Kidney capillary endothelial cell (primary cell): ENCODE measurements at regions not wholly inside any gene's neighbourhood (a gene's known extent, or its start where the extent isn't known, plus 50 kb on each side); places are given as distances from the start of the nearest gene placed in this dataset.

Source experiments
- DNase-seq: peaks from one replicate; pipeline ENCODE4 v3.0.0-alpha.2; 2018; ENCODE audit warnings: low spot score

- DNase-seq, result no peak
Measured at GRCh38 chr1:239322369-239322768, 64.0 kb upstream of the CHRM3 start.

DNA sequence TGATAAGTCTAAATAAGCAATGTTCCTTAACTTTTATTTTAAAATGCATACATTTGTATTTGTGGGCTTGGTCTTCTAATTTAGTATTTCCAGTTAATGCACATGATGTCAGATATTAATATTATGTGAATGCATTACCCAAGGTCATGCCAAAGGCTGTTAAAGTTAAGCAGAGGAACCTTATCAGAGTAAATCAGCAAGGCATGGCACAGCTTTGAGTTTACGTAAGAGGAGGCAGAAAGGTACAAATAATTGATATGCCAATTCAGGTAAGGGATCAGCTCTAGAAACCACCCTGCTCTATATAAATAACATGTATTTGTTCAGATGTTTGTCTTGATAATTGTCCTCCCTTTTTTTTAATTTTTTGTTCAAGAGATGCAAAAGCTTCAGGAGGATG is 64.5 kb upstream of the CHRM3 start:
- DNase-seq, result no peak

- no peak for DNase-seq
Measured at GRCh38 chr1:239317948-239318347, 68.4 kb upstream of the CHRM3 start.

DNA sequence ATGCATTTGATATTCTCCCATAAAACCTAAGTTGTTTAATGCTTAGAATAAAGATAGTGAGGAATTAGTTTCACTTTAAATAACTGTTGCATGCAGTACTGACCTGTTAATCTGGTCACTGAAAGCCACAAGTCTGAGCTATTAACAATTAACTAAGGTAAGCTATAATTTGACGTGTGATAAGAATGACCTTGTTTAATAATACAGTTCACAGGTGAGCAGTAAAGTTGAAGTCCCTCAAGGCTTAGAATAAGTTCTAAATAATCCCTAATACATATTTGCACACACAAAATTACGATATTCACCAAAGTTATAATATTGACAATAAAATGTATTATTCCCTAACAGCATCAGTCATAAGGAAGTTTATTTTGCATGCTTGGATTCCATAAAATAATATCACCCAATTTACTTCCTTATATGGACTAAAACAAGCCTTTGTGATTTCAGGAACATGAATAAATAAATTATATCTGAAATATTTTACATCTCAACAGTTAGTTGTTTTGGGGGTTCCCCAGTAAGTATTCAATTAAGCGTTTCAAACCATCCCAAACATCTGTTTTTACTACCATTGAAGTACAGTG is 70.6 kb upstream of the CHRM3 start:
- no peak for DNase-seq

DNA sequence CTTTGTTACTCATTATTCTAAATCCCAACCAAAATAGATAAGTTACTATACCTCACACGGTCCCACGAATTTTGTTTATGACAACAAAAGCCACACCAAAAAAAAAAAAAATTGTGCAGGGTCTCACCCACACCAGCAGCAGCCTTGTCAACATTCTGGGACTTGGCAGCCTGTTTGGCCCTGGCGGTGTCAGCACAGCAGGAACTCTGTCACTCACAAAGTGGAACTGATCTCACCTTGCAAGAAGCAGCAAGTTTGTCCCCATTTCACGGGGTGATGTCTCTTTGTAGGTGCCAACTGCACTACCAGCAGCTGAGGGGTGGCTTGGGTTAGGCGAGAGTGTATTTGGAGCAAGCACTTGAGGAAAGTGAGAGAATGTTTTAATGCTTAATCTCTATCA is 75.0 kb upstream of the CHRM3 start:
- no peak for DNase-seq

DNA sequence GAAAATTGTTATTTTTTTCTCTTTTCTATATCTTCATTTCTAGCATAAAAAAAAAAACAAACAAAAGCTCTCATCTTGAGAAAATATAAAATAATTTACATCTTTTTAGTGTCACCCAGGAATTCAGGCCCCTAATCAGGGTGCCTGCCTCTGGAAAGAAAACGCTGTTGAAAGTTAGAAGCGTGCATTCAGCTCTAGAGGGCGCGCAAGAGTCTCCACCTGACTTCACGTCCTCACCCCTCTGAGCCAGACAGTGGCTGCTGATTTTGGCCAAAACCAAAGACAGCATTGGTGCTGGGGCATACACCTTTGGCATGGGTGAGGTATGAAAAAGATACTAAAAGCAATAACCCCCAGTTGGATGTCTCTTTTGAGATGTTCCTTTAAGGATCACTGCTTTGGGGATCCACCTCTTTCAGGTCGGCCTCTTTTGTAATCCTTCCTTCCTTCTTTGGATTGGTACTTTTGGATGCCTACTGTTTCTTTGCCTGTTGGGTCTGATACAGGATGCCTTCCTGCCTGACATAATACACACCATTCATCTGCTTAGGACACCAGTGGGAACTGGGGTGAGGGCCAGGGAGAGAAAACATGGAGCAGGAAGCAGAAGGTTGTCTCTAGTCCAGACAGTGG is 77.6 kb upstream of the CHRM3 start:
- peak; percentile 2 for DNase-seq

DNA sequence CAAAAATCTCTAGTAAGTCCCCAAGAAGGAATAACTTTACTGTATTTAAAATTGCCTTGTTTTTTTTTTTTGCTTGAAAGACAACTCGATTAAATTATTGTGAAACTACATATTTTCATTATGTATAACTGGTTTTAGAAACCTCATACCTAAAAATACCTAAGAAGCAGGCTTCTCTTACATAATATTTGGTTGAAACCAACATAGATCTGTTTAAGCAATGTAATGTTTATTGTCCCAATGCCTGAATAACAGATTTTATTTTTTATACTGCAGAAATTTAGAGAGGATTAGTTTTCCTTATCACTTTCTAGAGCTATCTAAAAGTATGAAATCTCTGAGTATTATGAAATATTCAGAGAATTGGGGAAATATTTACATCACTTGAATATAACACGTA is 78.5 kb upstream of the CHRM3 start:
- DNase-seq, result no peak

- DNase-seq, result no peak
Measured at GRCh38 chr1:239306426-239306825, 79.9 kb upstream of the CHRM3 start.

DNA sequence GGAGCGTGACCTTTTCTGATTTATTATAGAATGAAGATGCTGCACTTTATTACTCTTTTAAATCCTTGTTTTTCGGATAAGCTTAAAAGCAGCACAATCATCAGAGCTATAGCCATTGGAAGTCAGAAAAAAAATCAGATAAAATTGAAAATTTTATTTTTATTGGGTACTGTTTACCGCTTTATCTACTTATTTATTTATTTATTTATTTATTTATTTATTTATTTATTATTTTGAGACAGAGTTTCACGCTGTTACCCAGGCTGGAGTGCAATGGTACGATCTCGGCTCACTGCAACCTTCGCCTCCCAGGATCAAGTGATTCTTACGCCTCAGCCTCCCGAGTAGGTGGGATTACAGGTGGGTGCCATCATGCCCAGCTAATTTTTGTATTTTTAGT is 83.1 kb upstream of the CHRM3 start:
- DNase-seq, result no peak

DNA sequence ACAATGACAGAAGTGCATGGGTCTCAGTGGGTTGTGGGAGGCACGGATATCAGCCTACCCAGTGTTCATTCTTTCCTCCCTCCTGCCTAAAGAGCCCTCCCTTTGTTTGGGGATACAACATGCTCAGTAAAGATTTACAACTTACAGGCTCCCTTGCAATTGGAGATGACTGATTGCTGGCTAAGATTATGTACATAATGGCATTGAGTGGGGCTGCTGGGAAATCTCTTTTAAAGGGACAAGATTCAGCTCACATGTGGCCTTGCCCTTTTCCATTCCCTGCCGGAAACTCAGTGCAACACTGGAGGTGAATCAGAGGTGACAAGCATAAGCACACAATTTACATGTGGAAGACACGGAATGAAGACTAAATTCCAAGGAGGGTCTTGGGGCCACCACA is 83.7 kb upstream of the CHRM3 start:
- no peak for DNase-seq

- DNase-seq, result no peak
Measured at GRCh38 chr1:239301251-239301650, 85.1 kb upstream of the CHRM3 start.

DNA sequence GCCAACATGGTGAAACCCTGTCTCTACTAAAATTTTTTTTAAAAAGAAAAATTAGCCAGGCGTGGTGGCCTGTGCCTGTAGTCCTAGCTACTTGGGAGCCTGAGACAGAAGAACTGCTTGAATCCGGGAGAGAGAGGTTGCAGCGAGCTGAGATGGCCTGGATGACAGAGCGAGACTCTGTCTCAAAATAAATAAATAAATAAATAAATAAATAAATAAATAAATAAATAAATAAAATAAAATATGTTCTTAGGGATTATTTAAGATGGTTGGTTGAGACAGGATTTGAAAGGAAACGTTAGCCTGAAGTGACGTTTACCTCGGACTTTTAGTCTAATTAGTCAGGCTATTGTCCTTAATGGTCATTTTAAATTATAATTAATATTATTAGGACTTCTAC is 88.5 kb upstream of the CHRM3 start:
- no peak for DNase-seq

DNA sequence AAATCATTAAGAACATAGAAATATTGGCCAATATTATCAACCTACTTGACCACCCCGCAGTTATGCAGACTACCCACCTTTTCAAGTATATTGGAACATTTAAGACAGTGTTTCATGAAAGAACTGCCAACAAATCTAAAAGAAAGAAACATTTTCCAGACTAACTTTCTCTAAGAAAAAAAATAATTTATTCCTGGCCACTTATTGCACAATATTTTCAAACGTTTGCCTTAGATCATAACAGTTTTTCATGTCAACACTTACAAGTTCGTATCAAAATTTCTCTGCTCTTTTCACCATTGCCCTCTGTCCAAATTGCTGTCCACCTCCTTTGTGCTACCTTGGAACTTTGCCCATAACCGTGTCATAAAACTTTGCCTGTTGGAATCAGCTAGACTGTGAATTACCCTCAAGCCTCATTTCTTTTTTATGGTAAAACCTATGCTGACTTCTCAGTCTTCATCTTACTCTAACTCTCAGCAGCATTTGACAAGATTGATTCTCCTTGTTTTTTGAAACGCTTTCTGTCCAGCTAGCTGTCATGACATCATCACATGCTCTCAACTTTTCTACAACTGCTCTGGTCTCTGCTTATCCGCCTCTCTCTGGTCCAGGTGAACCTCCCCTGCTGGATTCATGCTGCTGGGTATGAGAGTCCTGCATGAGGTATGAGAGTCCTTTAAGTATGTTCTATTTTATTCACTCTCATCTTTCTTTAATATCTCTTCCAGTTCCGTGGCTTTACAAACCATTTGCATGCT is 92.8 kb upstream of the CHRM3 start:
- no peak for DNase-seq

- no peak for DNase-seq
Measured at GRCh38 chr1:239288820-239289554, 97.4 kb upstream of the CHRM3 start.

- no peak for DNase-seq
Measured at GRCh38 chr1:239287296-239287695, 99.1 kb upstream of the CHRM3 start.

DNA sequence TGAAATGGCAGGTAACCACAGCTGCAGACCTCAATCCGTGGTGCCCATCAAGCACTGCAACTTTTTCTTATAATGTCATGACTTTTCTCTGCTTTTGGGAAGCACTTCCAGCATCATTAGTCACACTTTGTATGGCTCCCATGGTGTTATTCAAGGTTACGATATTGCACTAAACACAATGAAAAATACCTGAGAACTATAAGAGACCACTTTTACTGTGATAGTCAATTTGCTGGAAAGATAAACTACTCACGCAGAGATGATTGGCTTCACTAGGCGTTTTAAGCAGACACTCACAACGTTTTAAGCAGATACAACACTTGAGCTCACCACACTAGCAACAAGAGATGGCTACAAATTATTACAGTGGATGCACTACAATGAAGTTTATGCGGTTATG is 103.2 kb upstream of the CHRM3 start:
- DNase-seq, result no peak

GRCh38 chr1:239282411-239282810 is 104.0 kb upstream of the CHRM3 start:
- DNase-seq, result no peak

DNA sequence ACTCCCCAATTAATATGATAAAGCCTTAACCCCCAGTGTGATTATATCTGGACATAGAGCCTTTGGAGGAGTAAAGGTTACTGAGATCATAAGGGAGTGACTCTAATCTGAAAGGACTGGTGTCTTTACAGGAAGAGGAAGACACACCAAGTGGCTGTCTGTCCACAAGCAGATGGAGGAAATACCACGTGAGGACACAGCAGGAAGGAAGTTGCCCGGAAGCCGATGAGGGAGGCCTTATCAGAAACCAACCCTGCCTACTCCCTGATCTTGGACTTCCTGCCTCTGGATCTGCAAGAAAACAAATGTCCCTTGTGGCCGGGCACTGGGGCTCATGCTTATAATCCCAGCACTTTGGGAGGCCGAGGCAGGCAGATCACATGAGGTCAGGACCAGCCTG is 110.3 kb upstream of the CHRM3 start:
- DNase-seq, result peak; percentile 6

DNA sequence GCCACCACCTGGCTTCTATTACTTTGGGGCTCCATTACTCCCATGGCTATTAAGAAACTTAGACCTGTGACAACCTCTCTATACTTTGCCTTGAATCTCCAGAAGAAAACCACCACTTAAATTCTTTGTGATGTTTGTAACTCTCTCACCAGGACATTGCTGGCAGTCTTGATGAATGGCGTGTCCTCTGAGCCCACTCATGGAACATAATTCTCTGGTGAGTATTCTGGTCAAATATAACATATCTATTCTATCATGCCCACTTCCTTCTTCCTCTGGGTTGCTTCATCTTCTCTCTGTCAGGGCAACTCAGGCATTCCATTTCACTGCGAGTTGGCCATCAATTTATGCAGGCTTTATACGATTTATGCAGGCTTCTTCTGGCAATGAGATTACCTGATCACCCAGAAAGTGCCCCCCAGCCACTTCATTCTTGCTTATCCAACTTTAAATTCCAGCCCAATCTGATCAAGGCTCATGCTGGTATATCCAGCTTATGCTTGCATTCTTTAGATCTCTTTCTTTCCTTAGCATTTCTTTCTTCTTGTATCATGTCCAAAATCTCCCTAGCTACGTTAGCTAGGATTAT is 112.0 kb upstream of the CHRM3 start:
- DNase-seq, result no peak

DNA sequence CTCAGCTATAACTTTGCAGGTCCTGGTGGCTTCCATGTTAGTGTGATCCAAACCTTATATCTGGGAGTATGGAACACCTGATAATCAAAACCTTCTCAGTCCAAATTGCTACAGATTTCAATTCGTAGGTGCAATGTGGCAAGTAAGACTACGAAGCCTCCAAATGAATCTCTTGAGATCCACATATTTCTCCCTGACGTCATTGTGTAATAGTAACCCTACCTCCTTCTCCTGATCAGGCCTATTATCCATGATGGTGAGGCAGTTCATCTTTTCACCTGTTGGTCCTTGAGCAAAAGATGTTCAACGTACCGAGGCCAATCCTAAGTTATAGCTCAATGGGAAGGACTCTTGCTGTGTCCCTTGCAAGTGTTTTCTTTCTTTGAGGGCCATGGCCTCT is 115.9 kb upstream of the CHRM3 start:
- no peak for DNase-seq

DNA sequence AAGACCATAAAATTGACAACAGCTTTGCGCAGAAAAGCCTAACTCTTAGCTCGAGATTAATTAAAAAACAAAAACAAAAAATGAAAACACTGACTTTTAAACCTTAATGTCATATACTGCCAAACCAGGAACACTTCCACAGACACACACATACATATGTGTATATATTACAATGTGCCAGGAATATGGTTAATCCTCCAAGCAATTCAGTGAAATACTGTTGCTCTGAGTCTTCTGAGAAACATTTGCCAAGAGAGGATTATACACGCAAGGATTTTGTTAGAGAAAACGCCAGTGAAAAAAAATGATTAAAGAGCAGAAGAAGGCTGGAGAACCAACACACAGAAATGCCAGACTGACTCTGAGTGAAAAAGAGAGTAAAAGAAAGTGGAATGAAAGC is 116.7 kb upstream of the CHRM3 start:
- no peak for DNase-seq

DNA sequence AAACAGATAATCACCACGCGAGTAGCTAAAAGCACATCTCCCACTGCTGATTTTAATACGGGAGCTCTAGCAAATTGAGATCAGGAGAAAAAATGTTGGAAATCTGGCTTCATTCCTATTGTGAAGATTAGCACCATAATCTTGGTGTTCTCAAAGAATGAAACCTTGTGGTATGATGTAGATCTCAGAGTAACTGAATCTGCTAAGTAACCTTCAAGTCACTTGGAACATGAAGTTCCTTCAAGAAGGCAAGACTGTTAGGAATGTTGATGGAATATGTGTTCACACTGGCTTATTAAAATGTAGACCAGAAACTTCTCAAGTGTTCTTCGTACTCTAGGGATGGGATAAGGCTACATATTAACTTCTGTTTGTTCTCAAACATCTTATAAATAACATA is 117.4 kb upstream of the CHRM3 start:
- DNase-seq, result no peak

DNA sequence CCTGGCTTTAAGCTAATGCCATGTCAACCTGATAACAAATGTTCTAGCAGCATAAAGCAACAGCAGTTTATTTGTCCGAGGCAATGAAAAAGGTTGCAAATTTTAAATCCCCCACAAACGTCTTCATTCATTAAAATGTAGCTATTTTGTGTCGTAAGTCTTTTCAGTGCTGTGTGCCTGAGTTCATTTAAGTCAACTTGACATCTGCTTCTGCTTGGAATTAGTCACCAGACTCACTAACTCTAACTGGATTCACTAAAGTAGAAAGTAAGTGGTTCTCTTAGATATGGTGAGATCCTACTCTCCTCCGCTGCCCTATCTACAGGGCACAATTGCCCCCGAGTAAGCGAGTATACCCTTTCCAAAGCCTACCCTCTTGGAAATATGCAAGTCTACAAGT is 118.4 kb upstream of the CHRM3 start:
- DNase-seq, result no peak
